Keratinocyte (primary cell): ENCODE measurements at regions not wholly inside any gene's neighbourhood (a gene's known extent, or its start where the extent isn't known, plus 50 kb on each side); places are given as distances from the start of the nearest gene placed in this dataset.

ENCODE experiments used
- CTCF ChIP-seq, 3 experiments: IDR thresholded peaks in 1 of 3; conservative IDR thresholded peaks in 1 of 3; optimal IDR thresholded peaks in 1 of 3; 2 replicates in 2 of 3; 3 replicates in 1 of 3; pipeline versions ENCODE3 to v1.5.1; 2011; ENCODE audit warnings: low read length in 3 of 3, mild to moderate bottlenecking in 3 of 3, moderate library complexity in 2 of 3, control low read depth in 1 of 3, inconsistent platforms in 1 of 3; ENCODE audit not compliant: insufficient read depth in 2 of 3; ENCODE audit errors: extremely low read depth in 1 of 3
- EZH2 ChIP-seq: IDR thresholded peaks from one replicate; pipeline ENCODE4 v1.6.1; 2012; ENCODE audit warnings: inconsistent platforms, mild to moderate bottlenecking, low read length, moderate library complexity

GRCh38 chr7:32658034-32658433, 162.7 kb downstream of the AVL9 start:
- TF ChIP-seq EZH2 (no peak), CTCF (optimal IDR thresholded peaks at IDR 0.05 in 1 of 3, IDR thresholded peaks at IDR 0.05 in 1 of 3, conservative IDR thresholded peaks at IDR 0.05 in 1 of 3; ENCODE audit: extremely low read depth in 1 of 3, insufficient read depth in 2 of 3, low read length in 3 of 3) (no peak)
